NB4 (cell line): ENCODE measurements at regions not wholly inside any gene's neighbourhood (a gene's known extent, or its start where the extent isn't known, plus 50 kb on each side); places are given as distances from the start of the nearest gene placed in this dataset.

Source experiments
- MYC ChIP-seq: IDR thresholded peaks from 2 replicates; pipeline ENCODE4 v1.6.1; 2011; ENCODE audit warnings: low read depth, low read length
- POLR2A ChIP-seq: IDR thresholded peaks from 2 replicates; pipeline ENCODE4 v1.6.1; 2011; ENCODE audit warnings: mild to moderate bottlenecking; ENCODE audit not compliant: insufficient read length; ENCODE audit errors: extremely low read depth
- TF ChIP-seq, protein P1 (sequence below): IDR thresholded peaks from one replicate; pipeline ENCODE4 v1.5.1; 2012; ENCODE audit warnings: low read depth, low read length
- TF ChIP-seq, protein P2 (sequence below): IDR thresholded peaks from 2 replicates; pipeline ENCODE4 v1.6.1; 2011; ENCODE audit warnings: low read depth, low read length

DNA sequence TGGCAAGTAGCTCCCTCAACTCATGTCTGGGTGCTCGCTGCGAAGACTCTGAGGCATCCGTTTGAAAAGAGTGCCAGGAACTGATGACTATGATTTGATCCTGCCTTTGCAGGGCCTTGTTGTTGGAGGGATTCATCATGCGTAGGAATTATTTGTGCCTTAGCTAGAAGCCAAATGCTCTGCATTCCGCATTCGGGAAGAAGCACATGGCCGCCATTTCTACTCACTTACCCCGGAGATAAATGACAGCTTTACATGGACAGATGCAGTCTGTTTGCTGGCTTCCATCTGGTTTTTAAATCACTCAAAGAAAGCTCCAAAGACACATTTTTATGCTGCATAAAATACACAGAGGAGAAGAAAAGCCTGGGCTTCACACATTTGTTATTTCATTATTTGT is 363.3 kb upstream of the CDH4 start:
- TF ChIP-seq, protein P1, sequence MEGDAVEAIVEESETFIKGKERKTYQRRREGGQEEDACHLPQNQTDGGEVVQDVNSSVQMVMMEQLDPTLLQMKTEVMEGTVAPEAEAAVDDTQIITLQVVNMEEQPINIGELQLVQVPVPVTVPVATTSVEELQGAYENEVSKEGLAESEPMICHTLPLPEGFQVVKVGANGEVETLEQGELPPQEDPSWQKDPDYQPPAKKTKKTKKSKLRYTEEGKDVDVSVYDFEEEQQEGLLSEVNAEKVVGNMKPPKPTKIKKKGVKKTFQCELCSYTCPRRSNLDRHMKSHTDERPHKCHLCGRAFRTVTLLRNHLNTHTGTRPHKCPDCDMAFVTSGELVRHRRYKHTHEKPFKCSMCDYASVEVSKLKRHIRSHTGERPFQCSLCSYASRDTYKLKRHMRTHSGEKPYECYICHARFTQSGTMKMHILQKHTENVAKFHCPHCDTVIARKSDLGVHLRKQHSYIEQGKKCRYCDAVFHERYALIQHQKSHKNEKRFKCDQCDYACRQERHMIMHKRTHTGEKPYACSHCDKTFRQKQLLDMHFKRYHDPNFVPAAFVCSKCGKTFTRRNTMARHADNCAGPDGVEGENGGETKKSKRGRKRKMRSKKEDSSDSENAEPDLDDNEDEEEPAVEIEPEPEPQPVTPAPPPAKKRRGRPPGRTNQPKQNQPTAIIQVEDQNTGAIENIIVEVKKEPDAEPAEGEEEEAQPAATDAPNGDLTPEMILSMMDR = no peak
- TF ChIP-seq MYC (no peak), POLR2A (no peak)
- TF ChIP-seq, protein P2, sequence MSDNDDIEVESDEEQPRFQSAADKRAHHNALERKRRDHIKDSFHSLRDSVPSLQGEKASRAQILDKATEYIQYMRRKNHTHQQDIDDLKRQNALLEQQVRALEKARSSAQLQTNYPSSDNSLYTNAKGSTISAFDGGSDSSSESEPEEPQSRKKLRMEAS = no peak
